Stimulated activated CD4-positive, alpha-beta T cell treated with anti-CD3 and anti-CD28 coated beads, Interleukin-4, amount 100 ng/mL, for 4 hours (primary cell): ENCODE measurements at regions not wholly inside any gene's neighbourhood (a gene's known extent, or its start where the extent isn't known, plus 50 kb on each side); places are given as distances from the start of the nearest gene placed in this dataset.
"Not testable (repeated sequence)": the region's sequence is repeated elsewhere in the genome, so short reads cannot be mapped to it uniquely, and the experiment has no call there.

Experiments used
- DNase-seq, 2 experiments: peaks; one replicate each; pipeline ENCODE4 v3.0.0-alpha.2; 2020

DNA sequence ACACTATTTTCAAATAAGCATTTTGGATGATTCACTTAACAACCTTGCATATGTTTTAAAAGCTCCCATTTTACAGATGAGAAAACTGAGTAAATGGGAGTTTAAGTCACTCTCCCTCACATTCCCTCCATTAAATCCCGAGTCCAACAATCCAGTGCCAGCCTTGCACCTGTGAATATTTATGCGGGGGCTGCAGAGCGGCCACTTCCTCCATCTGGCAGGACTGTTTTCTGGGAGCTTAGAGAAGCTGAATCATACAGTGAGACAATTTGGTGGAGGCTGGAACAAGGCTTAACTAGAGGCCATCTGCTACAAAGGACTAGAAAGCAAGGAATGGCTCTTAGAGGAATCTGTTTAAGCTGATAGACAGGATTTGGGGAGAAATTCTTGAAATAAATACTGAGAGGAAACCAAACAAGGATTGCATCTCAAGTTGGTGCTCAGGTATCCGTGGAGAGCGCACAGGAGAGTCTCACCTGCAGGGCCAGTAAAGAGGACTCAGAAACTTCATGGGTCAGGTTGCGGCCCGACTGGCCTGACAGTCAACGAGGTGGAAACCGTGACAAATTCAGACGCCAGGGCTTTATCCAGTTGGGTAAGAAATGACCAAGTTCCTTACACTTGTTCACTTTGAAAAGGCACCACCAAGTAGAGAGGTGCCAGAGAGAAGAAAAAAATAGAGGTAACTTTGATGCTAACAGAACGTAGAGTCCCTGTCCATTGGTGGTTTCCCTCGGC, 478.5 kb downstream of the QKI start:
- DNase-seq = no peak

DNA sequence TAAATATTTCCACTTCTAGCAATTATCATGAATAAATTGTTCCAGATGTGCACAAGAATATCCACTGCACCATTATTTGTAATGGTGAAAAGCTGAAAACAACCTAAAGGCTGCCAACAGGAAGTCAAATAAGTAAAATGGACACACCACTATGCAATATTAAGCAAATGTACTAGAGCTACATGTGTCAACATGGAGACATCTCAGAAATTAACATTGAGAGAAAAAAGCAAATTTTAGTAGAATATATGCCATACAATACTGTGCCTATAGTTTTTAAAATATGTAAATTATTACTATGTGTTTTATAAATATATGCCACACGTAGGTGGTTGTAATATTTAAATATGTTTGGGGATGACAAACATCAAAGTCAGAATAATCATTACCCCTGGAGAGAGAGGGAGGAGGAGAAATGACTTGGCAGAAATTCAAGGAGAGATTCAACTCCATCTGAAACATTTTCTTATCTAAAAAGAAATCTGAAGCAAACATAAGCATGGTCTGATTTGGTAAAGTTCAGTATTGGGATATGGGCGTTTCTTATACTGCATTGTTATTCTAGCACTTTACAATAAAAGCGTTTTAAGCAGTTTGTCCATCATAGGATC, 475.5 kb downstream of the QKI start:
- no peak for DNase-seq

DNA sequence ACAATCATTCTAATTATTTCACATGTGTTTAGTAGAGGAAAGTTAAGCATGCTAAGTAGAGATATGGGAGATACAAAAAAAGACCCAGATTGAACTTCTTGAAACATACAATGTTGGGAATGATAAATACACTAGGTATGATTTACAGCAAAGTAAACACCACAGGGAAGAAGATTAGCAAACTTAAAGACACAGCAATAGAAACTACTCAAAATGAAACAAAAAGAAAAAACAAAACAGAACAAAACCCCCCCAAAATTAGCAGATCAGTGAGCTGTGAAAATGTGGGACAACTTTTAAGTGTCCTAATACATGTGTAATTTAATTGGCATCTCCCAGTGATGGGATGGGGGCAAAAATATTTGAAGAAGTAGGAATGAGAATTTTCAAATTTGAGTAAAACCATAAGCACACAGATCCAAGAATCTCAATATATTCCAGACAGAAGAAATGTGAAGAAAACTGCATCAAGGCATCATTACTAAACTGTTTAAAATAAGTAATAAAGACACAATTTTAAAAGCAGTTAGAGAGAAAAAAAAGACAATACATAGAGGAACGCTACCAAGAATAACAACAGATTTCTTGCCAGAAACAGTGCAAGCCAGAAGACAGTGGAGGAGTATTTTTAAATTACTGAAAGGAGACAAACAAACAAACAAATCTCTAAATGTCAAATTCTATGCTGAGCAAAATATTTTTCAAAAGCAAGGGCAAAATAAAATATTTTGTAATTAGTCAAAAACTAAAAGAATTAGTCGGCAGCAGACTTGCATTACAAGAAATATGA, 473.7 kb downstream of the QKI start:
- no peak for DNase-seq

DNA sequence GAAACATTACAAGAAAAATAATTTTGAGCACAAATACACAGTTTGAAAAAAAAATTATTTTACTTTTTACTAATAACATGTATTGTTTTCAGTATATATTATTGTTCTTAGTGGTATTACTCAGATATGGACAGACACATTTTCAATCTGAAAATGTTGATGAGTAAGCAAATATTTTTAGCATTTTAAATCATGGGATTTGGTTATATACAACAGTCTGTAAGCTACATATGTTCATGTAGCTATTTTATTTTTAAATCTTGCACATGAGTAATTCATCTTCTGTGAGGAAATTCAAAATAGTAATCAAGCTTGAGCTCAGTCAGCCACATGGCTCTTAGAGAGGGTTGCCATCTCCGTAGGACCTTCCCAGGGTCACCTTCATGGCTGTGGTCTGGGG, 471.9 kb downstream of the QKI start:
- no peak for DNase-seq

DNA sequence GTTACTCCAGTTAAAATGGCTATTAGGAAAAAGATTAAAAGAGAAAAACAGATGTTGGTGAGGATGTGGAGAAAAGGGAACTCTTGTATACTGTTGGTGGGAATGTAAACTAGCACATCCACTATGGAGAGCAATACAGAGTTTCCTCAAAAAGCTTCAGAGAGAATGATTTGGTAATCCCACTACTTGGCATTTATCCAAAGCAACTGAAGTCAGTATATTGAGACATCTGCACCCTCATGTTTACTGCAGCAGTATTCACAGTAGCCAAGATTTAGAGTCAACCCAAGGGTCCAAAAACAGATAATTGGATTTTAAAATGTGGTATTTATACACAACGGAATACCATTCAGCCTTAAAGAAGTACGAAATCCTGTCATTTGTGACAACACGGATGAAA, 469.5 kb downstream of the QKI start:
- DNase-seq = no peak

DNA sequence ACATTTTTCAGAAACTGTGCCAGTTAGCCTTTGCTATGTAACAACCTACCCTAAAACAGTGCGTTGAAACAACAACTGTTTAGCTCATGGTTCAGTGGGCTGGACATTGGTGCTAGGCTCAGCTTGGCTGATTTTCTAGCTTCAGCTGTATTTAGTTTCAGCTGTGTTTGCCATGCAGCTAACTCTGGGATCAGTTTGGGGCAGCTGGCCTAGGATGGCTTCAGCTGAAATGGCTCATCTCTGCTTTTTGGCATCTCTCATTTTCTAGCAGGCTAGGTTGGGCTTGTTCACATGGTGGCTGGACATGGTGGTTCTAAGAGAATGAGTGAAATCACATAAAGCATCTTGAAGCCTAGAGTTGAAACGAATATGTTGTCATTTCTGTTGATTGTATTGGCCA, 464.2 kb downstream of the QKI start:
- DNase-seq = no peak

DNA sequence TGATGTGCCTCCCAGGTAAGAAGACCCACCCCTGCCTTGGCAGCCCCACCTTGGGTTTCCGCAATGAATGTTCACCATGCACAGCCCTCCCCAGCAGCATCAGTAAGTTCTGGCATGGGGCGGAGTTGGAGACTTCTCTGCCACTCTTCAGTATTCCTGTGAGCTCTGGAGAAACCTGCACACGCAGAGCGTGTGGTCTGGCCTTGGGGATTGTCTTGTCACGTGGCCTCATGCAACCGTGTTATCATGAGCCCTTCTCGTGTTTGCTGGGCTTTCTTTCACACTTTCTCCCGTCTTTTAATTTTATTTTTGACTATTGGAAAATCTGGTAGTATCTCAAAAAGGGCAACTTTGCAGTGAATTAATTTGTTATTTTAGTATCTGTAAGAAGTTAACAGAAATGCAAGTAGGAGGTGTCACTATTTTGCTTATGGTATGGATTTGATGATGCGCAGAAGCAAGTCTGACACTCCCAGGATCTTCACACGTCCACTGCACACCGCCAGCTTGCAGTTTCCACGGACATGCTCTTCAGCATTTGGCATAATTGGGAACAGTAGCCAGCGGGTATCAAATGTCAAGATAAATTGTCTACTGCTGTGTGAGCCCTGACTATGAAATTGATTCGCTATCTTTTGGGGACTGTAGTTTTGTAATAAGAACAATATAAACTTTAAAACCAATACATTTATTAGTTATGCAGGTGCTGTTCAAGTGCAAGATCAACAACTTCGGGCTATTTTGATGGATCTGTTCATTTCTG, 463.5 kb downstream of the QKI start:
- DNase-seq = no peak

DNA sequence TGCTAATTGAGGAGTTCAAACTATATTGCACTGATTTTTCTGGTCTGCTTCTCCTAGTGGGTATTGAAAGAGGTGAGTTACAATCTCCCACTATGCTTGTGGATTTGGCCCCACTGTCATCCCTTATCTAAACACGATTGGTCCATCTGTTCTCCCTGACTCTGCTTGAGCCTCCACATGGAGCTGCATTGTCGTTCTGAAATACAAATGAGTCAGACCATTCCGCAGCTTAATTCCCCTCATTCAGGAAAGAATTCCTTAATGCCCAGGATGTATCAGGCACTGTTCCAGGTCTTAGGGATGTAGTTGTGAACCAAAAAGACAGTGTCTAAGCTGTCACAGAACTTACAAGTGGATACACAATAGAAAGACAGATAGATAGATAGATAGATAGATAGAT, 461.9 kb downstream of the QKI start:
- DNase-seq = no peak

DNA sequence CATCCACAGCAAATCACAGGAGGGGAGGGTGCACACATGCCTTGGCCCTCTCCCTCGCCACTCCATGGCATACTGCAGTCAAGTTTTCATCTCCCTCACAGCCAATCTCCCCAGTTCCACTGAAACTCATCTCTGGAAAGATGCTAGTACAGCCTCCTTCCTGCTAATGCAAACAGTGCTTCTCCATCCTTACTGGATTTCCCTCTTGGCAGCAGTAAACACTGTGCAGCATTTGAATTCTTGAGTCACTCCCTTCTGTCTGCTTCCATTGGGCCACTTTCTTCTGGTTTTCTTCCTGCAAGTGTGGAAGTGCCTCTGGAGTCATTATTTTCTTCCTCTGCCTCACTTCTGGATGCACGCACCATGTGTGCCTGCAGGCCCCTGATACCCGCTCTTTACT, 460.3 kb downstream of the QKI start:
- DNase-seq = no peak

DNA sequence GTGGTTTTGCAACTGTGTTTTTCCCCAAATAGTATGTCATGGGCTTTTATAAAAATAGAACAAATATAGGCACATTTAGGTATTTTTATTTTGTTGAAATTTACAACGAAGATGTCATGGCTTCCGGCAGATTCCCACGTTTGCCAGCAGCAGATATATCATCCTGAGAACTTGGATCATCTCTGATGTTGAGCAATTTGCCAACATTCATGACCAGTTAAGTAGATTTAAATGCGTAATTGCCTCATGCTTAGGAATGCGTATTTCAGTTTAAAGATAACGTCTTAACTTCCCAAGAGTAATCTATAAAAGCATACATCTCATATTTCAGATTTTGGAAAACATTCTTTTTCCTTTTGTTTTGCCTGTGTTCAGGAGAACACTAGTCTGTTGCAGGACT, 457.8 kb downstream of the QKI start:
- DNase-seq = no peak

DNA sequence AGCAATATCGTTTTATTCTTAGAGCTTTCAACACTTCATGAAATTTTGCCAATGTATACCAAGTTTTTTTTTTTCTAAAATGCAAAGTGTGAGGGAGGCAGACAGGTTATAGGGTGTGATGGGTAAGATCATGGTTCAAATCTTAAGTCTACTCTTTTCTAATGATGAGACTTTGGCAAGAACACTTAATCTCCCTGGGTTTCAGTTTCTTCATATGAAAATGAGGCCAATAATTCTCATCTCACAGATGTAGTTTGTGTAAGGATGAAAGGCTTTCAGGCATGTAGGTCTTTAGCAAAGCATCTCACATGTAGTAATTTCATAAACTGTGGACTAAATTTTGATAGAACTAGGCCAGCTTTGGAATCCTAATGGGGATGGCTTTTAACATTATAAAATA, 457.1 kb downstream of the QKI start:
- DNase-seq = no peak

DNA sequence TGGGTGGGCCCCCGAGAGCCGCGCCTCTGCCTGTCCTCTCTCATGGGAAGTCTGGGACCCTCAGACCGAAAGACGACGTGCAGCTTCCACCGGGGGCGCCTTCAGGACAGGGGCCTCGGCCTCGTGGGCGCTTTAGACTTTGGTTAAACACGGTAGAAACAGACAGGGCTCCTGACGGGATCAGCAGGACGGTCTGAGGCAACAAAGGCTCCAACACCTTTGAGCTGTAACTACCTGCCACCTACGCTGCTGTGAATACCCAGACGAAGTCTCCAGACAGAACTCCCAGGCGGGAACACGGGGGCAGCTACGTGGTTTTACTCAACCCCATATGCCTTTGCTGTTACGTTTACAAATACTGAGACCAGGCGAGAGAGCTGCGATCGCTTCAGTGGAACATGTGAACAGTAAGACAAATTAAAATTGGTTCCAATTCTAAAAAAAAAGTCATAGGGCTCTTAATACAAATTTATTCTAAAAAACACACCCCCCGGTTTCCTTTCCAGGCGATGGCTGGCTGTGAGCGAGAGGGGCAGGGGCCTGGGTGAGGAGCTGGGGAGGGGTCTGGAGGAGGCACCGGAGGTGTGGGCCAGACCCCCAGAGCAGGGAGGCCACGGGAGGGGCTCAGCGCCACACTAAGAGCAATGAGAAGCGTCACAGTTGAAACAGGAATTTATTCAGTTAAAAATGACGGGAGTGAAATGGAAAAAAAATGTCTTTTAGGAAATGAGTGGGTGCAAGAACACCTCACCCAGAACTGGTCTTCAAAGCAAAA, 453.2 kb downstream of the QKI start:
- DNase-seq = no peak

DNA sequence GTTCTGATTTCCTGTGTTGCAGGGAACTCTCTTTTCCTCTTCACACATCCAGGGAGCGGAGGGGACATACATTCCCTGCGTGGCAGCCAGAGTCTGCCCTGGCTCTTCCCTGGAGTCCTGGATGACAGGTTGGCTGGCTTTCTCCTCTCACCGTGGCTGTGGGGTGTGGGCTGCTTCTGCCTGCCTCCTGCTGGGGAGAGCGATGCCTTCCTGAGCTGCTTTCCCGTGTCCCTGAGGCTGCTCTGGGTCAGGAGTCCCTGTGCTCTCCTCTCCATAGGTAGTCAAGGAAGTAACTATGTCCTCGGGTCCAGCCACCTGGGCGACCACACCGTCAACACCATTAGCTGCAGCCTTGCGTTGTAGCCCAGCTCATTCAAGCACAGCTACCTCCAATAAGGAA, 451.7 kb downstream of the QKI start:
- no peak for DNase-seq

DNA sequence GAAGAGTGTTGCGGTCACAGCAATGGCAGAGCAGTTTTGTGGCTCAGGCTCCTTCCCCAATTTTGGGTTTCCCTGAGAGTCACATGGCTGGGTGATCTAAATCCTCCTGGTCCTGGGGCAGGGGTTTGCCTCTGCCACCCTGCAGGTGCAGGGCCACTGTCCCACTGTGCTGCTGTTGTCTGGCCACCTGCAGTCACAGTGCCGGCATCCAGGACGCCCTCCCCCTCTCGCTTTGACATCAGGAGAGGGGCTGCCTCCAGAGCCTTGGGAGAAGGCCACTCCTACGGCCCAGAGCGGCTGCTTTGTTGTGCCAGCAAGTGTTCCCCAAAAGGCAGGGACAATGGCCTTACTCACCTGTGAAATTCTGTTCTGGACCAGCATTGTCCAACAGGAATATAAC, 449.0 kb downstream of the QKI start:
- DNase-seq = no peak

DNA sequence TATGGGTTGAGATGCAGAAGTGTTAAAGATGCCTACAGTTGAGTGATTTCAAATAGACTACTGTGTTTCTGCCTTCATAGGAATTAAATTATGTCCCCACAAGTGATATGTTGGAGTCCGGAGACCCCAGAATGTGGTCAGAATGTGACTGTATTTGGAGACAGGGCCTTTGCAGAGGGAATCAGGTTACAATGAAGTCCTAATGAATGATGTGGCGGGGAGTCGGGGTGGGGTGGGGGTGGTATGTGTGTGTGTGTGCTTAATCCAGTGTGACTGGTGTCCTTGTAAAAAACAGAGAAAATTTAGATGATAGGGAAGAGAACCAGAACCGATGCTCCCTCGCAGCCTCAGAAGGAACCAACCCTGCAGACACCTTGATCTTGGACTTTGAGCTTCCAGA, 448.2 kb downstream of the QKI start:
- DNase-seq = no peak

DNA sequence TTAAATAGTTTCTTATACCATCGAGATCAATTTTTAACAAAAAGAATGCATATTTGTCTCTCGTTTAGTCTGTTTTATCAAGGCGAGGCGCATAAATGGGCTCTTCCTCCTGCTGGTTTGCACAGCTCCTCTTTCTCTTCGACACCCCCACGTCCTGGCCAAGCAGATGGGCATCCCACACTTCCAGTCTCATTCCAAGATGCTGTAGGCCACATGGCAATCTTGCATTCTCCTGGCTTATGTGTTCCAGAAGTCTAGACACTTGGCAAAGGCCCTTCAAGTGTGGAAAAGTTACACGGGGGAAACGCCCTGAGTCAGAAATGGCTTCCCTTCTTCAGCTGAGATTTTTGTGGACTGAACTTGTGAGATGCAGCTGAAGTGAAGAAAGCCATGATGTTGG, 447.1 kb downstream of the QKI start:
- DNase-seq = no peak

DNA sequence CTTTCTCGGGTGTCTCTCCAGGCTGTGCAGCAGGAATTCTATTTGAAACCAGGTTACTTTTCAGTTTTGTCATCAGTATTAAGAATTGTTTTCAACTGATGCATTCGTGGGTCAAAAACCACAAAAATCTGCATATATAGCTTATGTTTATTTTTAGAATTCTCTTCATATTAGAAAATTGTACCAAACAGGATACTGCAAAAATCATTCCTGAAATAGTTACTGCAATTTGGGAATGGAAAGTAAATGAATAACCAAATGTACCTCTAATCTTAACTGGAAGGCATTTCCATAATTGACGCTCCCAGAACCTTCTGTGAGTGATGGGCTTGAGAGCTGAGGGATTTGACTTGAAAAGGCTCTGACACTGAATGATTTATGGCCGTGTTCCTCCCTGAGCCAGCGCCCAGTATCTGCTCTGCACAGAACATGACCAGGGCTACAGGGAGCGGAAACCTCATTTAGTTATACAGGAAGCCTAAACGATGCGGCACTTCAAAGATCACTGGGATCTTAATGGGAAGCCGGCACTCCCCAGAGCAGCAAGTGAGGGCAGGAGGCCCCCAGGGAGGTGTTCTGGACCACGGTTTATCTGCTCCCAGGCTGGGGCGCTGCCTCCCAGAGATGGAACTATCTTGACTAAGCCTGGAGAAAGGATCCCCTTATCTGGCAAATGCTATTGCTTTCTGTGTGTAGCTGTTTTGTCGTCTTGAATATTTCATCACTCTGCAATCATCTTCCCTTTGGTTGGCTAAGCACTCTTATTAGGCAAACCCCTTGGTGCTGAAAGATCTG, 446.0 kb downstream of the QKI start:
- DNase-seq = no peak

DNA sequence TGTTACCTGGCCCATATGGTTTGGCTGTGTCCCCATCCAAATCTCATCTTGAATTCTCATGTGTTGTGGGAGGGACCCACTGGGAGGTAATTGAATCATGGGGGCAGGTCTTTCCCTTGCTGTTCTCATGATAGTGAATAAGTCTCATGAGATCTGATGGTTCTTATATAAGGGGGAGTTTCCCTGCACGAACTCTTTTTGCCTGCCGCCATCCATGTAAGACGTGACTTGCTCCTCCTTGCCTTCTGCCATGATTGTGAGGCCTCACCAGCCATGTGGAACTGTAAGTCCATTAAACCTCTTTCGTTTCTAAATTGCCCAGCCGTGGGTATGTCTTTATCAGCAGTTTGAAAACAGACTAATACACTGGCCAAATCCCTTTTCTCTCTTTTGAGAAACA, 444.4 kb downstream of the QKI start:
- not testable (repeated sequence) for DNase-seq

DNA sequence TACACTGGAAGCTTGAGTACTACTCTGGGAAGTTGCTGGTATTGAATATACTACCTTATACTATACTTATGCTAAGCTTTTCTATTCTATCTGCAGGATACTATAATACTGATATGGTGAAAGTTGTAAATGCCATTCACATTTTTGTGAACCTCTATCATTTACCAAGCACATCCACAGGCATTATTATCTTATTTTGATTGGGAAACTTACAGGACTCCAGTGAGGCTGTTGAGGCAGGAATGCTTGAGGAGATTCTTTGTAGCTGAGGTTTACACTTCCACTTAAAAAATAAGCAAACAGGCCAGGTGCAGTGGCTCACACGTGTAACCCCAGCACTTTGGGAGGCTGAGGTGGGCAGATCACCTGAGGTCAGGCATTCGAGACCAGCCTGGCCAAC, 442.9 kb downstream of the QKI start:
- DNase-seq = no peak

DNA sequence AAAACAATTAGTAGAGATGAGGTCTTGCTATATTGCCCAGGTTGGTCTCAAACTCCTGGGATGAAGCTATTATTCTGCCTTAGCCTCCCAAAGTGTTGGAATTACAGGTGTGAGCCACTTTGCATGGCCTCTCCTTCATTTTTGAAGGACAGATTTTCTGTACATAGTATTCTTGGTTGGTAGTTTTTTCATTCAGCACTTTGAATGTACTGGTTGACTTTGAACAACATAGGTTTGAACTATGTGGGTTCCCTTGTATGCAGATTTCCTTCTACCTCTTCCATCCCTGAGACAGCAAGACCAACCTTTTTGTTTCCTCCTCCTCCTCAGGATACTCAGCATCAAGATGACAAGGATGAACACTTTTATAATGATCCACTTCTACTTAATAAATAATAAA, 436.4 kb downstream of the QKI start:
- DNase-seq = no peak

DNA sequence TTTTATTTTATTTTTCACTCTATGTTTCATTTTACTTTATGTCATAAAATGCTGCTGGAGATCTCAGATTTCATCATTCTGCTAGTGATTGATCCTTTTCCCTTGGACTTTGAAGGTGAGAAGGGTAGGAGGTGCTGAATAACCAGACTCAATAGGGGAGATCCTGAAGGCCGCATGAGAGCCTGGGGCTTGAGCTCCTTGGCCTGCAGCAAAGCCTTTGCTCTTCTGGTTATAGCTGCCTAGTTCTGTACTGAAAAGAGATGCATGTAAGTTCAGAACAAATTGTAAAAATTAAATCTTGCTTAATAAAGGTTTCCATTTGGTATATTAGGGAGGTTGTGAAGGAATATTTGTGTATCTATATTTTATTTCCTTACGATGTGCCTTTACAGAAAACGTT, 430.2 kb downstream of the QKI start:
- DNase-seq = no peak

DNA sequence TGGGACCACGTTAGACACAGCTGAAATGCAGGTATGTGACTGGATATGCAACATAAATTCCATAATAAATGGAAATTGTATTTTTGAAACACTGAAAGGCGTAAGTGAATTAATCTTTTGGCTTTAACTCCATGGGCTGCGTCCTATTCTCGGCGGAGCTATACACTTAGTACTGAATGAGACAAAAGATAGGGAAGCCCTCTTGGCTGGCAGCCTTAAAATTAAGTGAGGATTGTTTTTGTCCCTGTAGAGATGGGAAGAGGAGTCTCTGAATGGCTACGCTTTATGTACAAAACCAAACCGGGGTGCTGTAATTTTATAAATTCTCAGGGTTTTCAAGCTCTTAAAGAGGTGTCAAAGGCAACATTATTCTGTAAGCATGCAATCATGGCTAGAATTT, 429.8 kb downstream of the QKI start:
- DNase-seq = no peak
